Lower leg skin (tissue), 4 donors: ENCODE measurements at regions not wholly inside any gene's neighbourhood (a gene's known extent, or its start where the extent isn't known, plus 50 kb on each side); places are given as distances from the start of the nearest gene placed in this dataset.

ENCODE experiments used
- DNase-seq, 2 donors: peaks; one replicate each; pipeline ENCODE4 v3.0.0-alpha.2; 2019; ENCODE audit warnings: low spot score in 2 of 2
- H3K4me3 ChIP-seq: fragments of 200-600 bp; sonication (generic); 2 replicates; pipeline ENCODE4 v1.5.1; 2017; ENCODE audit warnings: mild to moderate bottlenecking, low read depth; ENCODE audit not compliant: poor library complexity, severe bottlenecking
- POLR2A ChIP-seq, 2 donors: fragments of 450-650 bp; IDR thresholded peaks; one replicate each; pipeline ENCODE4 v1.6.1; 2016 to 2017; ENCODE audit warnings: antibody characterized with exemption in 2 of 2, mild to moderate bottlenecking in 1 of 2, moderate library complexity in 1 of 2
- WGBS, 2 donors: methylation state at CpG; one replicate each; pipeline ENCODE4 v1.1.5; 2018; 5-methylcytosine and 5-hydroxymethylcytosine counted together
- intact Hi-C: fragments of 100-400 bp; cut with DNase I; formaldehyde crosslinking; loops from one replicate; pipeline ENCODE4 v1.15.0; 2023; ENCODE audit warnings: low total_unique reads
- TF ChIP-seq, protein P1 (sequence below), 3 donors: fragments of 450-650 bp; IDR thresholded peaks; one replicate each; pipeline ENCODE4 v1.5.1; 2016; ENCODE audit warnings: antibody characterized with exemption in 3 of 3, mild to moderate bottlenecking in 3 of 3, moderate library complexity in 2 of 3

DNA sequence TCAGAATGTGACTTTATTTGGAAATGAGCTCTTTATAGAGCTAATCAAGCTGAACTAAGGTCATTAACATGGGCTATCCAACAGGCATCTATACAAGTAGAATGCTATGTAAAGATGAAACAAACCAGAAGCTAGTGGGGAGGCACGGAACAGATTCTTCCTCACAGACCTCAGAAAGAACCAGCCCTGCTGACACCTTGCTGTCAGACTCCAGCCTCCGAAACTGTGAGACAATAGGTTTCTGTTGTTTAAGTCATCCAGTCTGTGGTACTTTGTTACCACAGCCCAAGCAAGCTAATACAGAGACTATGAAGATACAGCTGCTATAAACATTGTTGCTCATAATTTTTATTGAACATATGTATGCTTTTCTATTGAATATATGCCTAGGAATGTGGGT lies 406.3 kb upstream of the CHRM3 start:
- no peak for TF ChIP-seq POLR2A (IDR thresholded peaks at IDR 0.05)
- TF ChIP-seq, protein P1, sequence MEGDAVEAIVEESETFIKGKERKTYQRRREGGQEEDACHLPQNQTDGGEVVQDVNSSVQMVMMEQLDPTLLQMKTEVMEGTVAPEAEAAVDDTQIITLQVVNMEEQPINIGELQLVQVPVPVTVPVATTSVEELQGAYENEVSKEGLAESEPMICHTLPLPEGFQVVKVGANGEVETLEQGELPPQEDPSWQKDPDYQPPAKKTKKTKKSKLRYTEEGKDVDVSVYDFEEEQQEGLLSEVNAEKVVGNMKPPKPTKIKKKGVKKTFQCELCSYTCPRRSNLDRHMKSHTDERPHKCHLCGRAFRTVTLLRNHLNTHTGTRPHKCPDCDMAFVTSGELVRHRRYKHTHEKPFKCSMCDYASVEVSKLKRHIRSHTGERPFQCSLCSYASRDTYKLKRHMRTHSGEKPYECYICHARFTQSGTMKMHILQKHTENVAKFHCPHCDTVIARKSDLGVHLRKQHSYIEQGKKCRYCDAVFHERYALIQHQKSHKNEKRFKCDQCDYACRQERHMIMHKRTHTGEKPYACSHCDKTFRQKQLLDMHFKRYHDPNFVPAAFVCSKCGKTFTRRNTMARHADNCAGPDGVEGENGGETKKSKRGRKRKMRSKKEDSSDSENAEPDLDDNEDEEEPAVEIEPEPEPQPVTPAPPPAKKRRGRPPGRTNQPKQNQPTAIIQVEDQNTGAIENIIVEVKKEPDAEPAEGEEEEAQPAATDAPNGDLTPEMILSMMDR (IDR thresholded peaks at IDR 0.05) = no peak
- intact Hi-C loops = no loop called here
- 72 to 80% methylated on average over 2 of the region's 2 CpGs for WGBS, 2 donors
- DNase-seq = no peak
- no peak overlapping the region for H3K4me3 ChIP-seq

DNA sequence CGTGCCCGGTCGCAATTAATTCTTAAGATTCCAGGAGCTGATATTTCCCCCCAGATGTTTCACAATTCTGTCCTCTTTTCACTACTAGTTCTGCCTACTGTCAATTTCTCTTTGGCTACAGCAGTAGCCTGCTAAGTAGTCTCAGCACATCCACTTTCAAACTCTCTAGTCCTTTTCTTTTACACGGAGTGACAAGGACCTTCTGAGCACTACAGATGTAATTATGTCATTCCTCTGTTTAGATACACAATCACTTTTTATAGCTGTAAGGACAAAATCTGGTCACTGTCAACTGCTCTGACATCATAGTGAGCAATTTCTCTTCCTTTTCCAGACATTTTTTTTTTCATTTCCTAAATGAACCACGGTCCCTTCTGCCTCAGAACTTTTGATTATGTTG lies 421.7 kb upstream of the CHRM3 start:
- no peak for DNase-seq
- 60 to 72% methylated on average over 5 of the region's 5 CpGs for WGBS, 2 donors
- no peak overlapping the region for H3K4me3 ChIP-seq
- TF ChIP-seq, protein P1 (IDR thresholded peaks at IDR 0.05) = no peak
- no peak for TF ChIP-seq POLR2A (IDR thresholded peaks at IDR 0.05)
- intact Hi-C loops = no loop called here

DNA sequence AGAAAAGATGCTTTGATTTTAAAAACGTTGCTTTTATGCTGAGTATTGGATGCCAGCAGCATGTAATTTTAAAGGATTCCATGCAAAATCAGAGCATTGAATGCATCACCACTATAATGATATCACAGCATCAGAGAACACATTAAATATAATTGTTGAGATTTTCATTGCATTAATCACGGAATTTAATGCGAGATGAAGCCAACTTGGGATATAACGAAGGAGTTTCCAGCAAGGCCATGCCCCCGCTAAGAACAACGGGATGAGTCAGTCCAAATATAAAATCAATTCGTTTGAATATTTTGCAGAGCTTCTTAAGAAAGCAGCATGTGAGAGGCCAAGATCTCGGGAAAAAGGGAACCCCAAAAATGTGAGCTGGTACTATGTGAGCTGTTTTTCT lies 423.4 kb upstream of the CHRM3 start:
- TF ChIP-seq POLR2A (IDR thresholded peaks at IDR 0.05) = no peak
- TF ChIP-seq, protein P1 (IDR thresholded peaks at IDR 0.05) = no peak
- DNase-seq = no peak
- WGBS, 2 donors = 79 to 85% methylated on average over 8 of the region's 8 CpGs
- no peak overlapping the region for H3K4me3 ChIP-seq
- intact Hi-C loops = no loop called here

DNA sequence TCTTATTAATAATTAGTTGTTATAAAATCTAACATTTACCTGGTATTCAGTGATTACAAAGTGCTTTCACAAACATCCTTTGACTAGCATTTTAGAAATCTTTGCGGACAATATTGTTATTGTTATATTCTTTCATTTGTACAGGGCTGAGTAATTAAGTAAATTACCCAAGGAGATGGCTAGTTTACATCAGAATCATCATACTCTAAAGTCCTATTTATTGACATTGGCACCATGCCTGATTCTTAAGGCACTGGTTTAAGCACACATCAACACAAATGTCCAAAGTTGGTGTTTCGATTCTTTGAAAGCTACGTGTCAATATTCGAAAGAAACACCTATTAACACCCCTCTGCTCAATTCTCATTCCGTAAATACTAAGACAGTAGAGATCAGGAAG lies 424.6 kb upstream of the CHRM3 start:
- H3K4me3 ChIP-seq = no peak overlapping the region
- DNase-seq = no peak
- TF ChIP-seq POLR2A (IDR thresholded peaks at IDR 0.05) = no peak
- TF ChIP-seq, protein P1 (IDR thresholded peaks at IDR 0.05) = no peak
- 64 to 67% methylated on average over 5 of the region's 5 CpGs for WGBS, 2 donors
- intact Hi-C loops = no loop called here

DNA sequence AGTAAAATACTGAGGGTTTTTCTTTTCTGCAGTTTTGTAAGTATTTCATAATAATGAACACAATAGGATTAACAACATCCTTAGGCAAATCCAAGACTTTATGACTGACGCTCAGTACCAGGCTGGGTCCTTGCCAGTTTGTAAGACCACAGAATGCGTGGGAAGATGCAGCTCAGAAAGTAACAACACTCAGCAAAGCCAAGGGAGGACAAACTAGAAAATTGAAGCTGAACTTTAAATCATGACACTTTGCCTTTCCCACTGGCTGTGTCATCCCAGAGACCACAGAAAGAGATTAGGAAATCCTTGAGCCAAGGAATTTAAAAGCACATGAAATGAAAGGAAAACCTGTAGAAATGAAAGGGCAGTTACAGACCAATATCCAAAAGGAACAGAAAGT lies 426.3 kb upstream of the CHRM3 start:
- intact Hi-C loops = no loop called here
- 36 to 42% methylated on average over 2 of the region's 2 CpGs for WGBS, 2 donors
- TF ChIP-seq, protein P1 (IDR thresholded peaks at IDR 0.05) = no peak
- no peak for TF ChIP-seq POLR2A (IDR thresholded peaks at IDR 0.05)
- DNase-seq = no peak
- no peak overlapping the region for H3K4me3 ChIP-seq

DNA sequence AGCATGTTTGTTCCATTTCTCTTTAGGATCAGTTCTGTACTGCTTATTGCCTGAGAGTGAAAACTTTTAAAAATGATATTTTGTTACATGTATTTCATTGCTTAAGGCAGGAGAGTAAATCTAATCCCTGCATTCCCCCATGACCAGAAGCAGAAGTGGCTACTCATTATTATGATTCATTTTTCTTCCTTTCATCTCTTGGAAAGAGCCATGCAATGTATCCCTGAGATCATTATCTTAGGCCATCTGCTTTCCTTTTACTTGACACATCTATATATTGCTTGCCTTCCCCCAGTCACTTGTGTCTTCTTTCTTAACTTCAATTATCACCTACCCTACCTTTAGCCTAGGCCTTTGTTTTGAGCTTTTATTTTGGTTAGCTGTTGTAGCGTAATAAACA lies 430.4 kb upstream of the CHRM3 start:
- H3K4me3 ChIP-seq = no peak overlapping the region
- 86 to 89% methylated on average over 1 of the region's 1 CpG for WGBS, 2 donors
- no peak for TF ChIP-seq POLR2A (IDR thresholded peaks at IDR 0.05)
- TF ChIP-seq, protein P1 (IDR thresholded peaks at IDR 0.05) = no peak
- no peak for DNase-seq
- intact Hi-C loops = no loop called here
